ENCODE measurements at regions not wholly inside any gene's neighbourhood (a gene's known extent, or its start where the extent isn't known, plus 50 kb on each side); places are given as distances from the start of the nearest gene placed in this dataset.

GRCh38 chr13:66009241-66009640, 1220.9 kb downstream of the PCDH9 start:
- no peaks in the 10 kb centered on the region for H3K4me1 ChIP-seq (replicated peaks in 1 of 2)
- no peak overlapping the region for H3K27ac ChIP-seq
- DNase-seq = no peak
- no peaks in the 10 kb centered on the region for H3K36me3 ChIP-seq (replicated peaks in 1 of 2)
- WGBS, 4 donors = 88 to 92% (median 90%) methylated on average over 10 to 30 of the region's 30 CpGs
- H3K9me3 ChIP-seq (replicated peaks in 1 of 3) = no peaks in the 10 kb centered on the region
- TF ChIP-seq POLR2A (IDR thresholded peaks at IDR 0.05) (no peak), CTCF (IDR thresholded peaks at IDR 0.05) (no peak)
- intact Hi-C loops (cut with DNase I) = no loop called here
- no peaks in the 10 kb centered on the region for H3K27me3 ChIP-seq
- H3K4me3 ChIP-seq = no peak overlapping the region

- no peaks in the 10 kb centered on the region for H3K9me3 ChIP-seq (replicated peaks in 1 of 3)
- H3K27me3 ChIP-seq = no peaks in the 10 kb centered on the region
- no peak overlapping the region for H3K4me3 ChIP-seq
- WGBS, 4 donors = 72 to 91% (median 88%) methylated on average over 1 of the region's 1 CpG
- H3K27ac ChIP-seq = no peak overlapping the region
- H3K4me1 ChIP-seq (replicated peaks in 1 of 2) = no peaks in the 10 kb centered on the region
- no peak for DNase-seq
- no peak for TF ChIP-seq CTCF (IDR thresholded peaks at IDR 0.05)
- no peak for TF ChIP-seq POLR2A (IDR thresholded peaks at IDR 0.05)
- intact Hi-C loops (cut with DNase I) = no loop called here
- no peaks in the 10 kb centered on the region for H3K36me3 ChIP-seq (replicated peaks in 1 of 2)
Observed at GRCh38 chr13:66003558-66003957, 1226.6 kb downstream of the PCDH9 start.

- TF ChIP-seq POLR2A (IDR thresholded peaks at IDR 0.05) = no peak
- no peak for TF ChIP-seq CTCF (IDR thresholded peaks at IDR 0.05)
- H3K9me3 ChIP-seq (replicated peaks in 1 of 3) = no peaks in the 10 kb centered on the region
- no peak for DNase-seq
- H3K27ac ChIP-seq = no peak overlapping the region
- H3K27me3 ChIP-seq = no peaks in the 10 kb centered on the region
- no peaks in the 10 kb centered on the region for H3K4me1 ChIP-seq (replicated peaks in 1 of 2)
- 36 to 57% (median 52%) methylated on average over 1 of the region's 1 CpG for WGBS, 4 donors
- H3K4me3 ChIP-seq = no peak overlapping the region
- H3K36me3 ChIP-seq (replicated peaks in 1 of 2) = no peaks in the 10 kb centered on the region
- intact Hi-C loops (cut with DNase I) = no loop called here
Observed at GRCh38 chr13:66001140-66001539, 1229.0 kb downstream of the PCDH9 start.

- H3K27ac ChIP-seq = no peak overlapping the region
- no peaks in the 10 kb centered on the region for H3K4me1 ChIP-seq (replicated peaks in 1 of 2)
- TF ChIP-seq POLR2A (IDR thresholded peaks at IDR 0.05) = no peak
- no peak for TF ChIP-seq CTCF (IDR thresholded peaks at IDR 0.05)
- no peaks in the 10 kb centered on the region for H3K27me3 ChIP-seq
- H3K9me3 ChIP-seq (replicated peaks in 1 of 3) = no peaks in the 10 kb centered on the region
- 88 to 94% (median 89%) methylated on average over 1 of the region's 1 CpG for WGBS, 4 donors
- H3K36me3 ChIP-seq (replicated peaks in 1 of 2) = no peaks in the 10 kb centered on the region
- DNase-seq = no peak
- no peak overlapping the region for H3K4me3 ChIP-seq
- intact Hi-C loops (cut with DNase I) = no loop called here
Observed at GRCh38 chr13:65999411-65999810, 1230.7 kb downstream of the PCDH9 start.
